WTC11 (cell line): ENCODE measurements at regions not wholly inside any gene's neighbourhood (a gene's known extent, or its start where the extent isn't known, plus 50 kb on each side); places are given as distances from the start of the nearest gene placed in this dataset.

Experiments used
- ATAC-seq: fragments of 200-7000 bp; cut with Tn5 transposase; 2 replicates; pipeline ENCODE4 v1.10.0; 2021; ENCODE audit warnings: mild to moderate bottlenecking, moderate library complexity
- CTCF ChIA-PET: fragments of 300-600 bp; sonication (Branson Sonifier 250); formaldehyde crosslinking; loops from one replicate; lab custom pipeline; 2021; ENCODE audit warnings: antibody characterized with exemption; lab: Charles Lee
- POLR2A ChIA-PET: fragments of 350-600 bp; sonication (Branson Sonifier 250); formaldehyde crosslinking; loops from one replicate; lab custom pipeline; 2021; ENCODE audit warnings: antibody characterized with exemption; lab: Charles Lee
- DNase-seq: peaks from one replicate; pipeline ENCODE4 v3.0.0; 2021; ENCODE audit warnings: low spot score
- H3K27ac Mint-ChIP-seq: 2 replicates; pipeline ENCODE4 v1.8.0; 2021; ENCODE audit warnings: mixed read lengths
- H3K27me3 Mint-ChIP-seq: 2 replicates; pipeline ENCODE4 v1.8.0; 2021; ENCODE audit warnings: low read depth, mild to moderate bottlenecking, moderate library complexity, mixed read lengths
- H3K36me3 Mint-ChIP-seq: 2 replicates; pipeline ENCODE4 v1.8.0; 2021; ENCODE audit warnings: mixed read lengths
- H3K4me1 Mint-ChIP-seq: 2 replicates; pipeline ENCODE4 v1.8.0; 2022; ENCODE audit warnings: mixed read lengths
- H3K4me3 Mint-ChIP-seq: 2 replicates; pipeline ENCODE4 v1.8.0; 2021; ENCODE audit warnings: mild to moderate bottlenecking, moderate library complexity, mixed read lengths
- H3K9me3 Mint-ChIP-seq: 2 replicates; pipeline ENCODE4 v1.8.0; 2021; ENCODE audit warnings: mixed read lengths
- CBFB ChIP-seq: sonication (generic); formaldehyde crosslinking; IDR thresholded peaks from 2 replicates; pipeline ENCODE4 v1.8.1; 2022; ENCODE audit warnings: mild to moderate bottlenecking, low read depth, missing genetic modification reagents
- ETV6 ChIP-seq: sonication (generic); formaldehyde crosslinking; IDR thresholded peaks from 2 replicates; pipeline ENCODE4 v1.8.1; 2022; ENCODE audit warnings: mild to moderate bottlenecking, missing genetic modification reagents
- FOXJ3 ChIP-seq: sonication (generic); formaldehyde crosslinking; IDR thresholded peaks from 2 replicates; pipeline ENCODE4 v1.9.0; 2021; ENCODE audit warnings: missing genetic modification reagents, mild to moderate bottlenecking, borderline replicate concordance
- FOXK1 ChIP-seq: sonication (generic); formaldehyde crosslinking; IDR thresholded peaks from 2 replicates; pipeline ENCODE4 v1.8.0; 2022; ENCODE audit warnings: mild to moderate bottlenecking, moderate library complexity, missing genetic modification reagents
- HMGA2 ChIP-seq: fragments of 250-450 bp; sonication (Bioruptor Pico); IDR thresholded peaks from 2 replicates; pipeline ENCODE4 v1.4.0; 2021; ENCODE audit warnings: mild to moderate bottlenecking, moderate library complexity
- MXD4 ChIP-seq: fragments of 250-450 bp; sonication (Bioruptor Pico); IDR thresholded peaks from 2 replicates; pipeline ENCODE4 v1.8.0; 2021; ENCODE audit warnings: mild to moderate bottlenecking, moderate library complexity, borderline replicate concordance
- NFE2L1 ChIP-seq: sonication (generic); formaldehyde crosslinking; IDR thresholded peaks from 2 replicates; pipeline ENCODE4 v1.8.1; 2023; ENCODE audit warnings: missing genetic modification reagents
- NFYB ChIP-seq: sonication (generic); formaldehyde crosslinking; conservative IDR thresholded peaks from 2 replicates; pipeline ENCODE4 v1.8.0; 2022; ENCODE audit warnings: low read depth, missing genetic modification reagents
- PRRX2 ChIP-seq: fragments of 250-450 bp; sonication (Bioruptor Pico); IDR thresholded peaks from 2 replicates; pipeline ENCODE4 v1.8.0; 2021; ENCODE audit warnings: mild to moderate bottlenecking
- SP1 ChIP-seq: sonication (generic); formaldehyde crosslinking; conservative IDR thresholded peaks from 2 replicates; pipeline ENCODE4 v1.8.1; 2022; ENCODE audit warnings: missing genetic modification reagents
- TEAD4 ChIP-seq: sonication (generic); formaldehyde crosslinking; IDR thresholded peaks from 2 replicates; pipeline ENCODE4 v1.8.0; 2022; ENCODE audit warnings: mild to moderate bottlenecking, missing genetic modification reagents
- TP53 ChIP-seq: sonication (generic); formaldehyde crosslinking; IDR thresholded peaks from 2 replicates; pipeline ENCODE4 v1.8.1; 2023; ENCODE audit warnings: mild to moderate bottlenecking, missing genetic modification reagents
- TF ChIP-seq, protein P1 (sequence below): sonication (generic); formaldehyde crosslinking; conservative IDR thresholded peaks from 2 replicates; pipeline ENCODE4 v1.8.1; 2023; ENCODE audit warnings: mild to moderate bottlenecking, low read depth, missing genetic modification reagents, moderate library complexity
- TF ChIP-seq, protein P2 (sequence below): fragments of 250-450 bp; sonication (Bioruptor Pico); IDR thresholded peaks from 2 replicates; pipeline ENCODE4 v1.9.0; 2021; ENCODE audit warnings: mild to moderate bottlenecking
- TF ChIP-seq, protein P3 (sequence below): sonication (generic); formaldehyde crosslinking; IDR thresholded peaks from 2 replicates; pipeline ENCODE4 v1.8.0; 2022; ENCODE audit warnings: missing genetic modification reagents
- TF ChIP-seq, protein P4 (sequence below): sonication (generic); formaldehyde crosslinking; IDR thresholded peaks from 2 replicates; pipeline ENCODE4 v1.8.0; 2022; ENCODE audit warnings: mild to moderate bottlenecking, missing genetic modification reagents
- TF ChIP-seq, protein P5 (sequence below): sonication (generic); formaldehyde crosslinking; IDR thresholded peaks from 2 replicates; pipeline ENCODE4 v1.8.1; 2022; ENCODE audit warnings: low read depth, missing genetic modification reagents, borderline replicate concordance
- TF ChIP-seq, protein P6 (sequence below): fragments of 200-600 bp; IDR thresholded peaks from 2 replicates; pipeline ENCODE4 v1.8.0; 2022; ENCODE audit warnings: antibody characterized with exemption
- TF ChIP-seq, protein P7 (sequence below): sonication (generic); formaldehyde crosslinking; IDR thresholded peaks from 2 replicates; pipeline ENCODE4 v1.8.1; 2022; ENCODE audit warnings: mild to moderate bottlenecking, moderate library complexity, missing genetic modification reagents
- TF ChIP-seq, protein P8 (sequence below): fragments of 250-450 bp; sonication (Bioruptor Pico); IDR thresholded peaks from 2 replicates; pipeline ENCODE4 v1.9.0; 2021; ENCODE audit warnings: moderate library complexity, mild to moderate bottlenecking, inconsistent platforms, borderline replicate concordance

DNA sequence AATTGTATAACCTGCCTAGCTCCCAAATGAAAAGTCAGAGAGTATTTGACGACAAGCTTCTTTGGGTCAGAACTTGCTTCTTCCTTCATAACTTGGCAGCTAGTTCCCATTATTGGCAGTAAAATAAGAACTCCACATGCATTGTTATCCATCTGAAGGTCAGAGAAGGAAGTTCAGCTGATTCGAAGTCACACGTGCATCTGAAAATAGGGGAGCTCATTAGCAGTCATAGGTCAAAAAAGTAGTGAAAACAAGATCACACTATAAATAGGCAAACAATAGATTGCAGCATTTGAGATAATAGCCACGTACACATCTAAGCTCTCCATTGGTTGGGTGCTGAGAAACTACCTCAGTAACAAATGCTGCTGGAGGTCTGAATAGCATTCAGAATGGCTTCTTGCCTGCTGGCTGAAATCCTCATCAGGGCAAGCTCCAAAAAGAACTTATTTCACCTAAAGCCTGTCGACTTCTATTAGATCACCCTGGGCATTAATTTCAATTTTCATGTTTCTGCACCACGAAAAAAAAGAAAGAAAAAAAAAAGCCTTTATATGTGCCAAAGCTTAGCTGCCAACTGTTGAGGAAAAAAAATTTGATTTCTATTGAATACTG lies 1492.9 kb upstream of the CELF4 start (continued):
- TF ChIP-seq, protein P1, sequence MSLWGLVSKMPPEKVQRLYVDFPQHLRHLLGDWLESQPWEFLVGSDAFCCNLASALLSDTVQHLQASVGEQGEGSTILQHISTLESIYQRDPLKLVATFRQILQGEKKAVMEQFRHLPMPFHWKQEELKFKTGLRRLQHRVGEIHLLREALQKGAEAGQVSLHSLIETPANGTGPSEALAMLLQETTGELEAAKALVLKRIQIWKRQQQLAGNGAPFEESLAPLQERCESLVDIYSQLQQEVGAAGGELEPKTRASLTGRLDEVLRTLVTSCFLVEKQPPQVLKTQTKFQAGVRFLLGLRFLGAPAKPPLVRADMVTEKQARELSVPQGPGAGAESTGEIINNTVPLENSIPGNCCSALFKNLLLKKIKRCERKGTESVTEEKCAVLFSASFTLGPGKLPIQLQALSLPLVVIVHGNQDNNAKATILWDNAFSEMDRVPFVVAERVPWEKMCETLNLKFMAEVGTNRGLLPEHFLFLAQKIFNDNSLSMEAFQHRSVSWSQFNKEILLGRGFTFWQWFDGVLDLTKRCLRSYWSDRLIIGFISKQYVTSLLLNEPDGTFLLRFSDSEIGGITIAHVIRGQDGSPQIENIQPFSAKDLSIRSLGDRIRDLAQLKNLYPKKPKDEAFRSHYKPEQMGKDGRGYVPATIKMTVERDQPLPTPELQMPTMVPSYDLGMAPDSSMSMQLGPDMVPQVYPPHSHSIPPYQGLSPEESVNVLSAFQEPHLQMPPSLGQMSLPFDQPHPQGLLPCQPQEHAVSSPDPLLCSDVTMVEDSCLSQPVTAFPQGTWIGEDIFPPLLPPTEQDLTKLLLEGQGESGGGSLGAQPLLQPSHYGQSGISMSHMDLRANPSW (CRISPR knock-in tag) = no peak
- TF ChIP-seq TP53 (no peak), ETV6 (no peak), TEAD4 (CRISPR knock-in tag) (no peak)
- TF ChIP-seq, protein P2, sequence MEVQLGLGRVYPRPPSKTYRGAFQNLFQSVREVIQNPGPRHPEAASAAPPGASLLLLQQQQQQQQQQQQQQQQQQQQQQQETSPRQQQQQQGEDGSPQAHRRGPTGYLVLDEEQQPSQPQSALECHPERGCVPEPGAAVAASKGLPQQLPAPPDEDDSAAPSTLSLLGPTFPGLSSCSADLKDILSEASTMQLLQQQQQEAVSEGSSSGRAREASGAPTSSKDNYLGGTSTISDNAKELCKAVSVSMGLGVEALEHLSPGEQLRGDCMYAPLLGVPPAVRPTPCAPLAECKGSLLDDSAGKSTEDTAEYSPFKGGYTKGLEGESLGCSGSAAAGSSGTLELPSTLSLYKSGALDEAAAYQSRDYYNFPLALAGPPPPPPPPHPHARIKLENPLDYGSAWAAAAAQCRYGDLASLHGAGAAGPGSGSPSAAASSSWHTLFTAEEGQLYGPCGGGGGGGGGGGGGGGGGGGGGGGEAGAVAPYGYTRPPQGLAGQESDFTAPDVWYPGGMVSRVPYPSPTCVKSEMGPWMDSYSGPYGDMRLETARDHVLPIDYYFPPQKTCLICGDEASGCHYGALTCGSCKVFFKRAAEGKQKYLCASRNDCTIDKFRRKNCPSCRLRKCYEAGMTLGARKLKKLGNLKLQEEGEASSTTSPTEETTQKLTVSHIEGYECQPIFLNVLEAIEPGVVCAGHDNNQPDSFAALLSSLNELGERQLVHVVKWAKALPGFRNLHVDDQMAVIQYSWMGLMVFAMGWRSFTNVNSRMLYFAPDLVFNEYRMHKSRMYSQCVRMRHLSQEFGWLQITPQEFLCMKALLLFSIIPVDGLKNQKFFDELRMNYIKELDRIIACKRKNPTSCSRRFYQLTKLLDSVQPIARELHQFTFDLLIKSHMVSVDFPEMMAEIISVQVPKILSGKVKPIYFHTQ (CRISPR knock-in tag) = no peak

DNA sequence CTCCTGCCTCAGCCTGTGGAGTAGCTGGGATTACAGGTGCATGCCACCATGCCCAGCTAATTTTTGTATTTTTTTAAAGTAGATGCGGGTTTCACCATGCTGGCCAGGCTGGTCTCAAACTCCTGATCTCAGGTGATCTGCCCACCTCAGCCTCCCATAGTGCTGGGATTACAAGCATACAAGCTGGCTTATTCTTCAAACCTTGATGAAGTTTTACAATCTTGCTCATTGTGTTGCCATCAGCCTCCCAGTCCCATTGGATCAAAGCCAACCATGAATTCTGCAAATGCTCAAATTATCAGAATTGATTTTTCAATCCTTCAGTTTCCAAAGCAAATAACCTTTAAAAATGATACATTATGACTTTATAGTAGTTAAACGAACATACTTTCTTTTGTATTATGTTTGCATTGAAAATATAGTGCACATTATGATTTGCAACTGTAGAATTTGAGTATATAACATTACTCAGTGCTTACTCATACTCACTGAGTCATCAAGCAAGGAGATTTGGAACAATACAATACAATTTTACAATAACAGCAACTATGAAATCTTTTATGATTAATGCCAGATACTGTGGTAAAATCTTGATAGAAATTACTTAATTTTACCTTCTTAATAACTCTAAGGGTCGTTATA lies 1491.9 kb upstream of the CELF4 start:
- POLR2A ChIA-PET = no interaction called here
- H3K9me3 Mint-ChIP-seq = no peaks in the 10 kb centered on the region
- H3K27me3 Mint-ChIP-seq = no peaks in the 10 kb centered on the region
- CTCF ChIA-PET = no interaction called here
- no peak overlapping the region for H3K27ac Mint-ChIP-seq
- H3K36me3 Mint-ChIP-seq = no peaks in the 10 kb centered on the region
- ATAC-seq = no peak
- peaks cover 8% of the 10 kb centered on the region for H3K4me1 Mint-ChIP-seq
- no peak for DNase-seq
- no peak overlapping the region for H3K4me3 Mint-ChIP-seq
- TF ChIP-seq, protein P3, sequence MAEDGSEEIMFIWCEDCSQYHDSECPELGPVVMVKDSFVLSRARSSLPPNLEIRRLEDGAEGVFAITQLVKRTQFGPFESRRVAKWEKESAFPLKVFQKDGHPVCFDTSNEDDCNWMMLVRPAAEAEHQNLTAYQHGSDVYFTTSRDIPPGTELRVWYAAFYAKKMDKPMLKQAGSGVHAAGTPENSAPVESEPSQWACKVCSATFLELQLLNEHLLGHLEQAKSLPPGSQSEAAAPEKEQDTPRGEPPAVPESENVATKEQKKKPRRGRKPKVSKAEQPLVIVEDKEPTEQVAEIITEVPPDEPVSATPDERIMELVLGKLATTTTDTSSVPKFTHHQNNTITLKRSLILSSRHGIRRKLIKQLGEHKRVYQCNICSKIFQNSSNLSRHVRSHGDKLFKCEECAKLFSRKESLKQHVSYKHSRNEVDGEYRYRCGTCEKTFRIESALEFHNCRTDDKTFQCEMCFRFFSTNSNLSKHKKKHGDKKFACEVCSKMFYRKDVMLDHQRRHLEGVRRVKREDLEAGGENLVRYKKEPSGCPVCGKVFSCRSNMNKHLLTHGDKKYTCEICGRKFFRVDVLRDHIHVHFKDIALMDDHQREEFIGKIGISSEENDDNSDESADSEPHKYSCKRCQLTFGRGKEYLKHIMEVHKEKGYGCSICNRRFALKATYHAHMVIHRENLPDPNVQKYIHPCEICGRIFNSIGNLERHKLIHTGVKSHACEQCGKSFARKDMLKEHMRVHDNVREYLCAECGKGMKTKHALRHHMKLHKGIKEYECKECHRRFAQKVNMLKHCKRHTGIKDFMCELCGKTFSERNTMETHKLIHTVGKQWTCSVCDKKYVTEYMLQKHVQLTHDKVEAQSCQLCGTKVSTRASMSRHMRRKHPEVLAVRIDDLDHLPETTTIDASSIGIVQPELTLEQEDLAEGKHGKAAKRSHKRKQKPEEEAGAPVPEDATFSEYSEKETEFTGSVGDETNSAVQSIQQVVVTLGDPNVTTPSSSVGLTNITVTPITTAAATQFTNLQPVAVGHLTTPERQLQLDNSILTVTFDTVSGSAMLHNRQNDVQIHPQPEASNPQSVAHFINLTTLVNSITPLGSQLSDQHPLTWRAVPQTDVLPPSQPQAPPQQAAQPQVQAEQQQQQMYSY (CRISPR knock-in tag) = no peak
- TF ChIP-seq CBFB (CRISPR knock-in tag) (no peak), TP53 (no peak), MXD4 (CRISPR knock-in tag) (no peak), HMGA2 (no peak), NFYB (CRISPR knock-in tag) (no peak), SP1 (no peak), FOXJ3 (CRISPR knock-in tag) (no peak), PRRX2 (CRISPR knock-in tag) (no peak), NFE2L1 (CRISPR knock-in tag) (no peak), FOXK1 (CRISPR knock-in tag) (no peak)
- TF ChIP-seq, protein P4, sequence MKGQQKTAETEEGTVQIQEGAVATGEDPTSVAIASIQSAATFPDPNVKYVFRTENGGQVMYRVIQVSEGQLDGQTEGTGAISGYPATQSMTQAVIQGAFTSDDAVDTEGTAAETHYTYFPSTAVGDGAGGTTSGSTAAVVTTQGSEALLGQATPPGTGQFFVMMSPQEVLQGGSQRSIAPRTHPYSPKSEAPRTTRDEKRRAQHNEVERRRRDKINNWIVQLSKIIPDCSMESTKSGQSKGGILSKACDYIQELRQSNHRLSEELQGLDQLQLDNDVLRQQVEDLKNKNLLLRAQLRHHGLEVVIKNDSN = no peak
- TF ChIP-seq, protein P5, sequence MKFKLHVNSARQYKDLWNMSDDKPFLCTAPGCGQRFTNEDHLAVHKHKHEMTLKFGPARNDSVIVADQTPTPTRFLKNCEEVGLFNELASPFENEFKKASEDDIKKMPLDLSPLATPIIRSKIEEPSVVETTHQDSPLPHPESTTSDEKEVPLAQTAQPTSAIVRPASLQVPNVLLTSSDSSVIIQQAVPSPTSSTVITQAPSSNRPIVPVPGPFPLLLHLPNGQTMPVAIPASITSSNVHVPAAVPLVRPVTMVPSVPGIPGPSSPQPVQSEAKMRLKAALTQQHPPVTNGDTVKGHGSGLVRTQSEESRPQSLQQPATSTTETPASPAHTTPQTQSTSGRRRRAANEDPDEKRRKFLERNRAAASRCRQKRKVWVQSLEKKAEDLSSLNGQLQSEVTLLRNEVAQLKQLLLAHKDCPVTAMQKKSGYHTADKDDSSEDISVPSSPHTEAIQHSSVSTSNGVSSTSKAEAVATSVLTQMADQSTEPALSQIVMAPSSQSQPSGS (CRISPR knock-in tag) = no peak
- TF ChIP-seq, protein P6, sequence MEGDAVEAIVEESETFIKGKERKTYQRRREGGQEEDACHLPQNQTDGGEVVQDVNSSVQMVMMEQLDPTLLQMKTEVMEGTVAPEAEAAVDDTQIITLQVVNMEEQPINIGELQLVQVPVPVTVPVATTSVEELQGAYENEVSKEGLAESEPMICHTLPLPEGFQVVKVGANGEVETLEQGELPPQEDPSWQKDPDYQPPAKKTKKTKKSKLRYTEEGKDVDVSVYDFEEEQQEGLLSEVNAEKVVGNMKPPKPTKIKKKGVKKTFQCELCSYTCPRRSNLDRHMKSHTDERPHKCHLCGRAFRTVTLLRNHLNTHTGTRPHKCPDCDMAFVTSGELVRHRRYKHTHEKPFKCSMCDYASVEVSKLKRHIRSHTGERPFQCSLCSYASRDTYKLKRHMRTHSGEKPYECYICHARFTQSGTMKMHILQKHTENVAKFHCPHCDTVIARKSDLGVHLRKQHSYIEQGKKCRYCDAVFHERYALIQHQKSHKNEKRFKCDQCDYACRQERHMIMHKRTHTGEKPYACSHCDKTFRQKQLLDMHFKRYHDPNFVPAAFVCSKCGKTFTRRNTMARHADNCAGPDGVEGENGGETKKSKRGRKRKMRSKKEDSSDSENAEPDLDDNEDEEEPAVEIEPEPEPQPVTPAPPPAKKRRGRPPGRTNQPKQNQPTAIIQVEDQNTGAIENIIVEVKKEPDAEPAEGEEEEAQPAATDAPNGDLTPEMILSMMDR = no peak
- TF ChIP-seq, protein P7, sequence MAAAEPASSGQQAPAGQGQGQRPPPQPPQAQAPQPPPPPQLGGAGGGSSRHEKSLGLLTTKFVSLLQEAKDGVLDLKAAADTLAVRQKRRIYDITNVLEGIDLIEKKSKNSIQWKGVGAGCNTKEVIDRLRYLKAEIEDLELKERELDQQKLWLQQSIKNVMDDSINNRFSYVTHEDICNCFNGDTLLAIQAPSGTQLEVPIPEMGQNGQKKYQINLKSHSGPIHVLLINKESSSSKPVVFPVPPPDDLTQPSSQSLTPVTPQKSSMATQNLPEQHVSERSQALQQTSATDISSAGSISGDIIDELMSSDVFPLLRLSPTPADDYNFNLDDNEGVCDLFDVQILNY = no peak
- TF ChIP-seq, protein P8, sequence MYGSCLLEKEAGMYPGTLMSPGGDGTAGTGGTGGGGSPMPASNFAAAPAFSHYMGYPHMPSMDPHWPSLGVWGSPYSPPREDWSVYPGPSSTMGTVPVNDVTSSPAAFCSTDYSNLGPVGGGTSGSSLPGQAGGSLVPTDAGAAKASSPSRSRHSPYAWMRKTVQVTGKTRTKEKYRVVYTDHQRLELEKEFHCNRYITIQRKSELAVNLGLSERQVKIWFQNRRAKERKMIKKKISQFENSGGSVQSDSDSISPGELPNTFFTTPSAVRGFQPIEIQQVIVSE (CRISPR knock-in tag) = no peak
